Hepatocyte (in vitro differentiated cells): ENCODE measurements at regions not wholly inside any gene's neighbourhood (a gene's known extent, or its start where the extent isn't known, plus 50 kb on each side); places are given as distances from the start of the nearest gene placed in this dataset.

ENCODE experiments used
- CTCF ChIP-seq: fragments of 200-600 bp; sonication (generic); IDR thresholded peaks from 2 replicates; pipeline ENCODE4 v1.5.1; 2016; ENCODE audit warnings: antibody characterized with exemption, mild to moderate bottlenecking; ENCODE audit not compliant: poor library complexity
- EZH2 ChIP-seq: fragments of 200-600 bp; sonication (generic); IDR thresholded peaks from 2 replicates; pipeline ENCODE4 v1.6.1; 2016; ENCODE audit warnings: antibody characterized with exemption, mild to moderate bottlenecking, borderline replicate concordance
- EZH2phosphoT487 ChIP-seq: fragments of 200-600 bp; sonication (generic); IDR thresholded peaks from one replicate; pipeline ENCODE4 v1.6.1; 2018; ENCODE audit warnings: antibody characterized with exemption, mild to moderate bottlenecking, low read depth, moderate library complexity; ENCODE audit not compliant: unreplicated experiment, severe bottlenecking

DNA sequence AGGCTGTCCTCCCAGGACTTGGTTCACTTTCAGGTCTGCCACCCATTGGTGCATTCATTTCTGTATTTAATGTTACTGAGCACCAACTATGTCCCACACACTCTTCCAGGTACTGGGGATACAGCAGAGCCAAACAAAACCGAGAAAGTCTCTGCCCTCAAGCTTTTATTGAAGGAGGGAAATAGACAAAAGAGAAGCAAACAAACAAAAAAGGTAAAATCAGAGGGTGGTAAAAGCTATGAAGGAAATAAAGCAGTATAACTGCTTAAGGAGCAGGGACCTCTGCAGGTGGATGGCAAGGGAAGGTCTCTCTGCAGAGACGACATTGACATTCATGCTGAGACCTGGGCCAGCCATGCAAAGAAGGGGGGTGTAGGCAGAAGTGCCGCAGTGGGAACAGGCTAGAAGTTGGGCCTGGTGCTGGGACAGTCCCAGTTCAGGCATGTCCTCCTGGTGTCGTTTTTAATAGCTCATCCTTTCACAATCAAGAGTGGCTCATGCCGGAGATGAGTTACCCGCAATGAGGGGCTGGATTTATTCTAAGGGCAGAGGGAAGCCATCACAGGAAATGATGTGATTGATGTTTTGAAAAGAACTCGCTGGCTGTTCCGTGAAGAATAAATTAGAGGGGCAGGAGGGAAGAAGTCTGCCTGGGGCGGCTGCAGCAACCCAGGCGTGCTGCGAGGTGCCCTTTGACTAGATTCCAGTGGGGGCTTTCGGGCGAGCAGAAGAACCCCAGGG is 72.8 kb downstream of the IRF2BPL start:
- no peak for TF ChIP-seq EZH2
- no peak for TF ChIP-seq CTCF
- TF ChIP-seq EZH2phosphoT487 = no peak
